ENCODE measurements at regions not wholly inside any gene's neighbourhood (a gene's known extent, or its start where the extent isn't known, plus 50 kb on each side); places are given as distances from the start of the nearest gene placed in this dataset.

GRCh38 chr10:106268000-106268399 lies 896.5 kb downstream of the SORCS1 start:
- no peak for TF ChIP-seq CTCF (IDR thresholded peaks at IDR 0.05; ENCODE audit: low read length)
- no peak for TF ChIP-seq EZH2 (optimal IDR thresholded peaks at IDR 0.05; ENCODE audit: low read depth, low read length)

Measured in MM.1S (cell line).